ENCODE measurements at regions not wholly inside any gene's neighbourhood (a gene's known extent, or its start where the extent isn't known, plus 50 kb on each side); places are given as distances from the start of the nearest gene placed in this dataset.

- no peak for ATAC-seq (ENCODE audit: low FRiP score)
Observed at GRCh38 chr5:124679578-124680199, 66.8 kb downstream of the ZNF608 start.

GRCh38 chr5:124678922-124679519 is 67.4 kb downstream of the ZNF608 start:
- ATAC-seq (ENCODE audit: low FRiP score) (no peak), DNase-seq (ENCODE audit: low spot score) (no peak)

More at GRCh38 chr5:124679578-124680199, 66.8 kb downstream of the ZNF608 start:
- no peak for DNase-seq (ENCODE audit: low spot score)
- TF ChIP-seq, protein P1, sequence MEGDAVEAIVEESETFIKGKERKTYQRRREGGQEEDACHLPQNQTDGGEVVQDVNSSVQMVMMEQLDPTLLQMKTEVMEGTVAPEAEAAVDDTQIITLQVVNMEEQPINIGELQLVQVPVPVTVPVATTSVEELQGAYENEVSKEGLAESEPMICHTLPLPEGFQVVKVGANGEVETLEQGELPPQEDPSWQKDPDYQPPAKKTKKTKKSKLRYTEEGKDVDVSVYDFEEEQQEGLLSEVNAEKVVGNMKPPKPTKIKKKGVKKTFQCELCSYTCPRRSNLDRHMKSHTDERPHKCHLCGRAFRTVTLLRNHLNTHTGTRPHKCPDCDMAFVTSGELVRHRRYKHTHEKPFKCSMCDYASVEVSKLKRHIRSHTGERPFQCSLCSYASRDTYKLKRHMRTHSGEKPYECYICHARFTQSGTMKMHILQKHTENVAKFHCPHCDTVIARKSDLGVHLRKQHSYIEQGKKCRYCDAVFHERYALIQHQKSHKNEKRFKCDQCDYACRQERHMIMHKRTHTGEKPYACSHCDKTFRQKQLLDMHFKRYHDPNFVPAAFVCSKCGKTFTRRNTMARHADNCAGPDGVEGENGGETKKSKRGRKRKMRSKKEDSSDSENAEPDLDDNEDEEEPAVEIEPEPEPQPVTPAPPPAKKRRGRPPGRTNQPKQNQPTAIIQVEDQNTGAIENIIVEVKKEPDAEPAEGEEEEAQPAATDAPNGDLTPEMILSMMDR (IDR thresholded peaks at IDR 0.05), result no peak

GRCh38 chr5:124678468-124678867 is 68.0 kb downstream of the ZNF608 start:
- TF ChIP-seq, protein P1 (IDR thresholded peaks at IDR 0.05), result no peak
- no peak for ATAC-seq (ENCODE audit: low FRiP score)
- no peak for DNase-seq (ENCODE audit: low spot score)

More at GRCh38 chr5:124678922-124679519, 67.4 kb downstream of the ZNF608 start:
- TF ChIP-seq, protein P1 (IDR thresholded peaks at IDR 0.05), result no peak

GRCh38 chr5:124677374-124678351 is 68.8 kb downstream of the ZNF608 start:
- ATAC-seq (ENCODE audit: low FRiP score), result peak; percentile 46
- TF ChIP-seq, protein P1 (IDR thresholded peaks at IDR 0.05), result no peak
- DNase-seq (ENCODE audit: low spot score), result no peak

DNA sequence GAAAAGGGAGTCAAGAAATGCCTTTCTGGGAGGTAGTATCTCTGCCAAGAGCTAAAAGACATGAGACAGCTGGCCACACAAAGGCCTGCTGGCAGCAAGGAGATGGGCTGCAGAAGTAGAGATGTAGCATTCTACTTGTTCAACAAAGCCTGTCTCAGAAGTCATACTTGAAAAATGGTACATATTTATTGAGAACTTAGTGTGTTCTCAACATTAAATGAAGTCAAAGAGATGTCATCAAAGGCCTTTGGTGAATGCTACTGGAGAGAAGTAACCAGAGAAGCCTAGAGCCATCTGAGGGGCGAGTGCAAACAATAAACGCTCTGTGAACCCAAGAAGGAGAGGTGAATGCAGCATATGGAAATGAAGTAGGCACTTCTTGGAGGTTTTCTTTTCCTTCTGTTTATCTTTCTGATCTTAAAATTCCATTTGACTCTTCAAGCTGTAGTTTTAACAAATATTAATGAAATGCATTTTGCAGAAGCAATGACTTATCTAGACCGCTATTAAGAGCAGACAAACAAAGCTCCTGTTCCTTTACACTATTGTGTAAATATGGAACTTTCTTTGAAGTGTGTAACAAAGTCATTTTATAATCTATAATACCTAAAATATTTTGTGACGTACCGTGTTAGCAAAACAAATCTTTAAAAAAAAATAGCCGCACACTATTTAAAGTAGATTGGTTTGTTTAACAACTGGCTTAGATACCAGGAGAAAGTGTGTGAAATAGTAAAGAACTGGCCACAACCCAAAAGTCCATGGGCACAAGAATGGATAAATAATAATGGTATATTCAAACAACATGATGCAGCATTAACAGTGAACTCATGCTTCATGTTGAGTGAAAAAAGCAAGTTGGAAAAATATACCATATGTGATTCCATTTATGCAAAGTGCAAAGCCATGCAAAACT is 70.2 kb downstream of the ZNF608 start:
- no peak for DNase-seq (ENCODE audit: low spot score)
- TF ChIP-seq, protein P1 (IDR thresholded peaks at IDR 0.05), result no peak
- no peak for ATAC-seq (ENCODE audit: low FRiP score)

- TF ChIP-seq, protein P1 (IDR thresholded peaks at IDR 0.05), result no peak
- DNase-seq (ENCODE audit: low spot score) (no peak), ATAC-seq (ENCODE audit: low FRiP score) (no peak)
Observed at GRCh38 chr5:124671193-124671592, 75.2 kb downstream of the ZNF608 start.

Data from omental fat pad (tissue), 3 donors.